Prostate gland (tissue), 2 donors: ENCODE measurements at regions not wholly inside any gene's neighbourhood (a gene's known extent, or its start where the extent isn't known, plus 50 kb on each side); places are given as distances from the start of the nearest gene placed in this dataset.
A peak's percentile ranks its signal among the peaks of the same experiment; 100 is the strongest.

ENCODE experiments used
- DNase-seq: peaks from one replicate; pipeline ENCODE4 v3.0.0-alpha.2; 2019; ENCODE audit warnings: low spot score
- H3K27ac ChIP-seq, 2 donors: fragments of 200-600 bp; sonication (generic); 2 replicates each; pipeline ENCODE4 v1.5.1; 2017 to 2019
- H3K27me3 ChIP-seq: fragments of 200-600 bp; sonication (generic); replicated peaks from 2 replicates; pipeline ENCODE4 v1.5.1; 2019; ENCODE audit not compliant: insufficient read depth
- H3K36me3 ChIP-seq, 2 donors: fragments of 200-600 bp; sonication (generic); 1 replicate in 1 of 2; 2 replicates in 1 of 2; pipeline versions ENCODE4 v1.5.1 to v1.8.1; 2017 to 2019
- H3K4me1 ChIP-seq: fragments of 200-600 bp; sonication (generic); replicated peaks from 2 replicates; pipeline ENCODE4 v1.5.1; 2019
- H3K4me3 ChIP-seq, 2 donors: fragments of 200-600 bp; sonication (generic); 2 replicates each; pipeline ENCODE4 v1.5.1; 2017 to 2019
- H3K9me3 ChIP-seq: fragments of 200-600 bp; sonication (generic); 2 replicates; pipeline ENCODE4 v1.5.1; 2017
- CTCF ChIP-seq, 4 experiments: fragments of 200-600 bp in 2 of 4; fragments of 450-650 bp in 2 of 4; sonication (generic) in 2 of 4; IDR thresholded peaks; 1 replicate in 3 of 4; 2 replicates in 1 of 4; pipeline ENCODE4 v1.5.1; 2016 to 2019; ENCODE audit warnings: antibody characterized with exemption in 4 of 4, mild to moderate bottlenecking in 2 of 4, moderate library complexity in 2 of 4
- POLR2A ChIP-seq: fragments of 450-650 bp; IDR thresholded peaks from one replicate; pipeline ENCODE4 v1.6.1; 2016; ENCODE audit warnings: antibody characterized with exemption, mild to moderate bottlenecking
- POLR2AphosphoS5 ChIP-seq: sonication (generic); formaldehyde crosslinking; IDR thresholded peaks from one replicate; pipeline ENCODE4 v1.6.1; 2017; ENCODE audit warnings: antibody characterized with exemption
- WGBS: methylation state at CpG from one replicate; pipeline ENCODE4 v1.1.5; 2018; 5-methylcytosine and 5-hydroxymethylcytosine counted together
- intact Hi-C: fragments of 100-400 bp; cut with DNase I; formaldehyde crosslinking; loops from one replicate; pipeline ENCODE4 v1.14.2; 2022

GRCh38 chr1:94623560-94624148 is 82.1 kb upstream of the F3 start:
- H3K27me3 ChIP-seq, result no peaks in the 10 kb centered on the region
- H3K9me3 ChIP-seq, result no peaks in the 10 kb centered on the region
- intact Hi-C loops, result no loop called here
- no peaks in the 10 kb centered on the region for H3K36me3 ChIP-seq
- no peak overlapping the region for H3K27ac ChIP-seq
- no peak for DNase-seq
- peaks cover 7% of the 10 kb centered on the region for H3K4me1 ChIP-seq
- TF ChIP-seq POLR2AphosphoS5 (no peak), CTCF (IDR thresholded peaks at IDR 0.05) (no peak), POLR2A (no peak)
- 81% methylated on average over 8 of the region's 8 CpGs for WGBS
- no peak overlapping the region for H3K4me3 ChIP-seq

DNA sequence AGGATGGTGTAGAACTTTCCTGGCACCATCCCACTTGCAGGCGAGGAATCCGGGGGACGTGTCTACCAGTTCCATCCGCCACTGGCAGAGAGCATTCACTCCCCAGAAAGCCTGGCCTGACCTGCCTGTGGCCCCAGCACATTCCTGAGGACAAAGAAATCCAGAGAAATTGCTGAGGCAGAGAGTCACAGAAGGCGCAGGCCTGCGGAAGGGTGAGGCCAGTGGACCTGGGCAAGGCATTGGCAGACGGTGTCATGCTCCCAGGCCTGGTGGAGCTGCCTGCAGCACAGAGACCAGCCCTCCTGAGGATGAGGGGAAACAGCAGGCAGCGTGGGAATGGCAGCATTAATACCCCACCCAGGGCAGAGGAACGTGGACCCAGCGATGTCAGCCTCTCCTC is 81.2 kb upstream of the F3 start:
- DNase-seq, result no peak
- WGBS, result 95% methylated on average over 10 of the region's 10 CpGs
- peak overlapping the region in 1 of 2 donors; percentile 82 for H3K27ac ChIP-seq
- peaks cover 7% of the 10 kb centered on the region for H3K4me1 ChIP-seq
- H3K9me3 ChIP-seq, result no peaks in the 10 kb centered on the region
- no peak overlapping the region for H3K4me3 ChIP-seq
- H3K36me3 ChIP-seq, result no peaks in the 10 kb centered on the region
- intact Hi-C loops, result no loop called here
- no peaks in the 10 kb centered on the region for H3K27me3 ChIP-seq
- TF ChIP-seq CTCF (IDR thresholded peaks at IDR 0.05) (no peak), POLR2AphosphoS5 (no peak), POLR2A (no peak)

DNA sequence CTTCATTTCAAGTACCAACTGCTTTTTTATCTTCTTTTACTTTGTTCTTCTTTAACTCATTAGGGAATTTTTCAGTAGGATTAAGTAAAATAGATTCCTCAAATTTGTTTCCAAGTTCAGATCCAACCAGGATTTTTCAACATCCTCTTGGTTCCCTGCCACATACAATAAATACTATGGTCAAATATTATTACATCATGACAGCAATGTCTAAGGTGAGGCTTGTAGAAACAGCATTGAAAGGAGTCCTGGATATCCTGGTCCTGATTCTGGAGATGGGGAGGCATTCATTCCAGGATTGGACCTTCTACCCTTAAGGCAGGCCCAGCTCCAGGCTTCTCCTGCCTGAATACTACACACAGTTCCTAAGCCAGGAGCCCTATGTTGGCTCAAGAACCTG is 80.2 kb upstream of the F3 start:
- intact Hi-C loops, result no loop called here
- H3K9me3 ChIP-seq, result no peaks in the 10 kb centered on the region
- H3K4me1 ChIP-seq, result peaks cover 7% of the 10 kb centered on the region
- no peak for DNase-seq
- no peaks in the 10 kb centered on the region for H3K27me3 ChIP-seq
- H3K27ac ChIP-seq, result peak overlapping the region; percentile 76 to 82
- no peak overlapping the region for H3K4me3 ChIP-seq
- TF ChIP-seq POLR2A, result no peak
- TF ChIP-seq POLR2AphosphoS5, result no peak
- TF ChIP-seq CTCF (IDR thresholded peaks at IDR 0.05), result no peak
- no peaks in the 10 kb centered on the region for H3K36me3 ChIP-seq

DNA sequence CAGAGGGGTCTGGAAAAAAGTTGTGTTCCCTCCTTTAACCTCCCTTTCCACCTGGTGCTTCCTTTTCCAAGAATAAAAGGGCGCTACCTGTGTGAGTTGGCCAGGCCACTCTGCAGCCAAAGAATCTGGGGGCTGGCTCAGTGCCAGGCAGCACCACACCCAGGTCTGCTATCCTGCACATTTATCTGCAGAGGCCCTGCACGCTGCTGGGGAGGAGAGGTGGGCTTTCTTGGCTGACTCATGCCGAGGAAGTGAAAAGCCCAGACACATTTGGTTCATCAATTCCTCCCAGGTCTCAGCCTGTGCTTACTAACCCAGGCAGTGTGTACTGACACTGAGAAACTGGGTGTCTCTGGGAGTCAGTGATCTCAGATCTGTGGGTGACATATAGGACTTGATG is 79.8 kb upstream of the F3 start:
- Histone ChIP-seq H3K36me3 (no peaks in the 10 kb centered on the region), H3K27ac (peak overlapping the region; percentile 76 to 82), H3K9me3 (no peaks in the 10 kb centered on the region), H3K4me1 (peaks cover 7% of the 10 kb centered on the region), H3K27me3 (no peaks in the 10 kb centered on the region), H3K4me3 (no peak overlapping the region)
- WGBS, result 30% methylated on average over 3 of the region's 3 CpGs
- no peak for TF ChIP-seq CTCF (IDR thresholded peaks at IDR 0.05)
- TF ChIP-seq POLR2AphosphoS5, result peak; percentile 54
- DNase-seq, result peak; percentile 75
- intact Hi-C loops, result no loop called here

- TF ChIP-seq CTCF (IDR thresholded peaks at IDR 0.05), result peak in 1 of 4 experiments; percentile 9
- TF ChIP-seq POLR2AphosphoS5, result peak; percentile 86
- no peak for TF ChIP-seq POLR2A
- WGBS, result 29% methylated on average over 10 of the region's 10 CpGs
- peak; percentile 81 for DNase-seq
- Histone ChIP-seq H3K9me3 (no peaks in the 10 kb centered on the region), H3K4me3 (no peak overlapping the region), H3K27me3 (no peaks in the 10 kb centered on the region), H3K36me3 (no peaks in the 10 kb centered on the region), H3K27ac (peak overlapping the region; percentile 76 to 82), H3K4me1 (peaks cover 7% of the 10 kb centered on the region)
- intact Hi-C loops, result no loop called here
These were observed 78.9 kb upstream of the F3 start for GRCh38 chr1:94620345-94621031.
